CD4-positive, alpha-beta T cell (primary cell): ENCODE measurements at regions not wholly inside any gene's neighbourhood (a gene's known extent, or its start where the extent isn't known, plus 50 kb on each side); places are given as distances from the start of the nearest gene placed in this dataset.

Experiments
- ATAC-seq: fragments of 200-7000 bp; cut with Tn5 transposase; one replicate; pipeline ENCODE4 v1.10.0; 2022; ENCODE audit warnings: mild to moderate bottlenecking; ENCODE audit not compliant: poor library complexity
- CTCF ChIA-PET: fragments of 350-600 bp; sonication (Branson Sonifier 250); formaldehyde crosslinking; loops from one replicate; lab custom pipeline; 2021; ENCODE audit warnings: antibody characterized with exemption, inconsistent platforms; lab: Charles Lee
- POLR2A ChIA-PET: fragments of 350-600 bp; sonication (Branson Sonifier 250); formaldehyde crosslinking; loops from one replicate; lab custom pipeline; 2021; ENCODE audit warnings: antibody characterized with exemption, inconsistent platforms; lab: Charles Lee
- DNase-seq, 14 experiments: peaks; one replicate each; pipeline ENCODE4 v3.0.0-alpha.2; 2013 to 2020; ENCODE audit warnings: mixed read lengths in 2 of 14
- H3K27ac ChIP-seq, 2 donors: one replicate each; pipeline versions ENCODE4 v1.5.1 to v1.7.0; 2013; ENCODE audit warnings: low read length in 2 of 2, low read depth in 1 of 2, mild to moderate bottlenecking in 1 of 2
- H3K27me3 ChIP-seq, 2 experiments: 1 replicate in 1 of 2; 2 replicates in 1 of 2; pipeline versions ENCODE4 v1.6.1 to v1.7.0; 2013; ENCODE audit warnings: low read length in 2 of 2, control low read depth in 1 of 2, mild to moderate bottlenecking in 1 of 2, moderate library complexity in 1 of 2; ENCODE audit not compliant: insufficient read depth in 2 of 2, control insufficient read depth in 1 of 2
- H3K36me3 ChIP-seq: one replicate; pipeline ENCODE4 v1.6.1; 2013; ENCODE audit warnings: low read length, control low read depth; ENCODE audit not compliant: insufficient read depth
- H3K4me1 ChIP-seq: one replicate; pipeline ENCODE4 v1.6.1; 2013; ENCODE audit warnings: low read length, control low read depth; ENCODE audit not compliant: insufficient read depth
- H3K4me3 ChIP-seq: one replicate; pipeline ENCODE4 v1.5.1; 2013; ENCODE audit warnings: mild to moderate bottlenecking, low read length, moderate library complexity
- H3K9me3 ChIP-seq, 2 experiments: 1 replicate in 1 of 2; 2 replicates in 1 of 2; pipeline versions ENCODE4 v1.6.1 to v1.7.0; 2013; ENCODE audit warnings: low read length in 2 of 2, mild to moderate bottlenecking in 2 of 2, control low read depth in 1 of 2, moderate library complexity in 1 of 2; ENCODE audit not compliant: control insufficient read depth in 1 of 2, insufficient read depth in 1 of 2
- H3K27ac Mint-ChIP-seq: one replicate; pipeline ENCODE4 v1.8.0; 2020; ENCODE audit warnings: mixed read lengths
- H3K27me3 Mint-ChIP-seq: one replicate; pipeline ENCODE4 v1.8.0; 2021; ENCODE audit warnings: mixed read lengths
- H3K36me3 Mint-ChIP-seq: one replicate; pipeline ENCODE4 v1.8.0; 2021; ENCODE audit warnings: low read depth, mixed read lengths
- H3K4me1 Mint-ChIP-seq: one replicate; pipeline ENCODE4 v1.8.0; 2021; ENCODE audit warnings: low read depth, mixed read lengths
- H3K4me3 Mint-ChIP-seq: one replicate; pipeline ENCODE4 v1.8.0; 2020; ENCODE audit warnings: mild to moderate bottlenecking, mixed read lengths
- H3K9me3 Mint-ChIP-seq: one replicate; pipeline ENCODE4 v1.8.0; 2020; ENCODE audit warnings: mixed read lengths
- intact Hi-C, 2 experiments: fragments of 100-400 bp; cut with DNase I in 1 of 2; cut with micrococcal nuclease in 1 of 2; formaldehyde crosslinking; loops; one replicate each; pipeline versions ENCODE4 v1.15.1 to v1.9.0; 2023 to 2025; cut with DNase I, micrococcal nuclease
- TF ChIP-seq, protein P1 (sequence below): fragments of 200-600 bp; IDR thresholded peaks from one replicate; pipeline ENCODE4 v1.8.0; 2022; ENCODE audit warnings: antibody characterized with exemption, mild to moderate bottlenecking

DNA sequence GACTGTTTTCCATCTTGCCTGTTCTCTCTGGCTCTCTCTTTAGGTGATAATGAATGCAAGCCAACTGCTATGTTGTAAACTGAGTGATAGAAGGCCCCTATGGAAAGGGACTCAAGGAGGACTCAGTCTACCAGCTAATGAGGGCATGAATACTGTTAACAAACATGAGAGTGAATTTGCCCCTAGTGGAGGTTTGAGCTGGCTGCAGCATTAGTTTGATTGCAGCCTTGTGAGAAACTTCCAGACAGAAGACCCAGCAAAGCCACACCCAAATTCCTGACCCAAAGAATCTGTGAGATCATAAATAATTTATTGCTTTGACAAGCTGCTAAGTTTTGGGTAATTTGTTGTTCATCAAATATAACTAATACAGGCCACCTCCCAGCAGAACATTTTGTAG is 50.0 kb upstream of the PLCB1 start:
- CTCF ChIA-PET: interaction anchor here (0.5 kb wide), 1 partner anchor 306 kb away, joined by 3 read pairs; no protein-coding TSS in a partner anchor
- no peak for ATAC-seq

More for the DNA sequence above, 50.0 kb upstream of the PLCB1 start:
- Histone ChIP-seq H3K4me3 (no peak overlapping the region), H3K36me3 (no peaks in the 10 kb centered on the region), H3K27me3 (no peaks in the 10 kb centered on the region), H3K27ac (no peak overlapping the region), H3K9me3 (no peaks in the 10 kb centered on the region), H3K4me1 (no peaks in the 10 kb centered on the region)
- H3K4me3 Mint-ChIP-seq: no peak overlapping the region
- H3K36me3 Mint-ChIP-seq: no peaks in the 10 kb centered on the region
- no peaks in the 10 kb centered on the region for H3K4me1 Mint-ChIP-seq
- intact Hi-C loops: no loop called here
- DNase-seq: no peak
- POLR2A ChIA-PET: no interaction called here
- H3K27ac Mint-ChIP-seq: no peak overlapping the region
- H3K27me3 Mint-ChIP-seq: no peaks in the 10 kb centered on the region
- TF ChIP-seq, protein P1, sequence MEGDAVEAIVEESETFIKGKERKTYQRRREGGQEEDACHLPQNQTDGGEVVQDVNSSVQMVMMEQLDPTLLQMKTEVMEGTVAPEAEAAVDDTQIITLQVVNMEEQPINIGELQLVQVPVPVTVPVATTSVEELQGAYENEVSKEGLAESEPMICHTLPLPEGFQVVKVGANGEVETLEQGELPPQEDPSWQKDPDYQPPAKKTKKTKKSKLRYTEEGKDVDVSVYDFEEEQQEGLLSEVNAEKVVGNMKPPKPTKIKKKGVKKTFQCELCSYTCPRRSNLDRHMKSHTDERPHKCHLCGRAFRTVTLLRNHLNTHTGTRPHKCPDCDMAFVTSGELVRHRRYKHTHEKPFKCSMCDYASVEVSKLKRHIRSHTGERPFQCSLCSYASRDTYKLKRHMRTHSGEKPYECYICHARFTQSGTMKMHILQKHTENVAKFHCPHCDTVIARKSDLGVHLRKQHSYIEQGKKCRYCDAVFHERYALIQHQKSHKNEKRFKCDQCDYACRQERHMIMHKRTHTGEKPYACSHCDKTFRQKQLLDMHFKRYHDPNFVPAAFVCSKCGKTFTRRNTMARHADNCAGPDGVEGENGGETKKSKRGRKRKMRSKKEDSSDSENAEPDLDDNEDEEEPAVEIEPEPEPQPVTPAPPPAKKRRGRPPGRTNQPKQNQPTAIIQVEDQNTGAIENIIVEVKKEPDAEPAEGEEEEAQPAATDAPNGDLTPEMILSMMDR: no peak
- H3K9me3 Mint-ChIP-seq: no peaks in the 10 kb centered on the region
